ENCODE measurements at regions not wholly inside any gene's neighbourhood (a gene's known extent, or its start where the extent isn't known, plus 50 kb on each side); places are given as distances from the start of the nearest gene placed in this dataset.

DNA sequence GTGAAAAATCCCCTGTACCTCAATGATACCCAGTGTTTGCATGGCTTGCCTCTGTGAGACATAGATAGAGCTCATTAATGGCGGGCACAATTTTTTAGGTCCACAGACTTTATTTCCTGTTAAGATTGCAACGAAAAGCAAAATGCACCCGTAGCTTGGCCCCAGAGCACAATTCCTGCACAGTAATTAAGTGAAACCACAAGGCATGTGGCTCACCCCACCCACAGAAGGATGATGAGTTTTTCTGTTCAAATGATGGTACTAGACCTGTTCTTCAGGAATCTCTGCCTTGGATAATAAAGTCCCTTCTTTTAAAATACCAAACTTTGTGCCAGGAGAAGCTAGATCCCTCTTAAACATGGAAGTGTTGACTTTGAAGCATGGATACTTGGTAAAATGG lies 738.1 kb downstream of the QKI start:
- TF ChIP-seq ZFP30 (CRISPR knock-in tag; IDR thresholded peaks at IDR 0.05), result no peak
- no peak for TF ChIP-seq ZNF565 (CRISPR knock-in tag; conservative IDR thresholded peaks at IDR 0.05; ENCODE audit: low read depth)
- TF ChIP-seq ZNF70 (CRISPR knock-in tag; IDR thresholded peaks at IDR 0.05), result no peak
- TF ChIP-seq PPARA (CRISPR knock-in tag; IDR thresholded peaks at IDR 0.05; ENCODE audit: borderline replicate concordance), result no peak
- no peak for TF ChIP-seq CSDC2 (CRISPR knock-in tag; IDR thresholded peaks at IDR 0.05)
- no peak for TF ChIP-seq ZC3H10 (CRISPR knock-in tag; IDR thresholded peaks at IDR 0.05)
- TF ChIP-seq, protein P1, sequence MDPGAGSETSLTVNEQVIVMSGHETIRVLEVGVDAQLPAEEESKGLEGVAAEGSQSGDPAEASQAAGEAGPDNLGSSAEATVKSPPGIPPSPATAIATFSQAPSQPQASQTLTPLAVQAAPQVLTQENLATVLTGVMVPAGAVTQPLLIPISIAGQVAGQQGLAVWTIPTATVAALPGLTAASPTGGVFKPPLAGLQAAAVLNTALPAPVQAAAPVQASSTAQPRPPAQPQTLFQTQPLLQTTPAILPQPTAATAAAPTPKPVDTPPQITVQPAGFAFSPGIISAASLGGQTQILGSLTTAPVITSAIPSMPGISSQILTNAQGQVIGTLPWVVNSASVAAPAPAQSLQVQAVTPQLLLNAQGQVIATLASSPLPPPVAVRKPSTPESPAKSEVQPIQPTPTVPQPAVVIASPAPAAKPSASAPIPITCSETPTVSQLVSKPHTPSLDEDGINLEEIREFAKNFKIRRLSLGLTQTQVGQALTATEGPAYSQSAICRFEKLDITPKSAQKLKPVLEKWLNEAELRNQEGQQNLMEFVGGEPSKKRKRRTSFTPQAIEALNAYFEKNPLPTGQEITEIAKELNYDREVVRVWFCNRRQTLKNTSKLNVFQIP (CRISPR knock-in tag; IDR thresholded peaks at IDR 0.05; ENCODE audit: borderline replicate concordance, low read depth), result no peak

Measured in SK-N-SH treated with all-trans-retinoic acid at 6 μM for 48 hours (cell line).